NCI-H748 treated with DMSO at 0.1 percent for 48 hours (cell line): ENCODE measurements at regions not wholly inside any gene's neighbourhood (a gene's known extent, or its start where the extent isn't known, plus 50 kb on each side); places are given as distances from the start of the nearest gene placed in this dataset.

Experiments used
- DNase-seq: peaks from one replicate; lab custom pipeline; 2025; lab: John Stamatoyannopoulos, UW

- DNase-seq: no peak
These were observed 382.0 kb downstream of the GXYLT1 start for GRCh38 chr12:41762691-41763090.

- no peak for DNase-seq
These were observed 399.1 kb downstream of the GXYLT1 start for GRCh38 chr12:41745593-41745992.

GRCh38 chr12:41743835-41744234 is 400.8 kb downstream of the GXYLT1 start:
- no peak for DNase-seq

- no peak for DNase-seq
These were observed 405.6 kb downstream of the GXYLT1 start for GRCh38 chr12:41739066-41739465.

- DNase-seq: no peak
These were observed 407.3 kb downstream of the GXYLT1 start for GRCh38 chr12:41737423-41737822.

- DNase-seq: no peak
These were observed 408.2 kb downstream of the GXYLT1 start for GRCh38 chr12:41736436-41736835.

GRCh38 chr12:41731691-41732090 is 413.0 kb downstream of the GXYLT1 start:
- no peak for DNase-seq

- DNase-seq: no peak
These were observed 413.6 kb downstream of the GXYLT1 start for GRCh38 chr12:41731061-41731460.

- DNase-seq: peak; percentile 26
These were observed 420.5 kb downstream of the GXYLT1 start for GRCh38 chr12:41724216-41724615.

GRCh38 chr12:41719214-41719613 is 425.5 kb downstream of the GXYLT1 start:
- no peak for DNase-seq

GRCh38 chr12:41715256-41715655 is 429.4 kb downstream of the GXYLT1 start:
- DNase-seq: no peak

GRCh38 chr12:41709463-41710285 is 435.0 kb downstream of the GXYLT1 start:
- DNase-seq: no peak

- DNase-seq: no peak
These were observed 435.7 kb downstream of the GXYLT1 start for GRCh38 chr12:41709012-41709411.

- DNase-seq: no peak
These were observed 438.3 kb downstream of the GXYLT1 start for GRCh38 chr12:41706376-41706775.

- DNase-seq: no peak
These were observed 442.6 kb downstream of the GXYLT1 start for GRCh38 chr12:41701943-41702601.

GRCh38 chr12:41700940-41701339 is 443.7 kb downstream of the GXYLT1 start:
- DNase-seq: no peak

GRCh38 chr12:41699658-41700057 is 445.0 kb downstream of the GXYLT1 start:
- DNase-seq: peak; percentile 98

GRCh38 chr12:41697161-41697560 is 447.5 kb downstream of the GXYLT1 start:
- no peak for DNase-seq

GRCh38 chr12:41684997-41685396 is 459.7 kb downstream of the GXYLT1 start:
- no peak for DNase-seq

GRCh38 chr12:41683513-41684240 is 461.0 kb downstream of the GXYLT1 start:
- no peak for DNase-seq

- DNase-seq: no peak
These were observed 461.7 kb downstream of the GXYLT1 start for GRCh38 chr12:41683023-41683422.

- no peak for DNase-seq
These were observed 462.8 kb downstream of the GXYLT1 start for GRCh38 chr12:41681898-41682297.

GRCh38 chr12:41680155-41680554 is 464.5 kb downstream of the GXYLT1 start:
- DNase-seq: no peak
